Brain microvascular endothelial cell (primary cell): ENCODE measurements at regions not wholly inside any gene's neighbourhood (a gene's known extent, or its start where the extent isn't known, plus 50 kb on each side); places are given as distances from the start of the nearest gene placed in this dataset.

Source experiments
- DNase-seq: peaks from one replicate; pipeline ENCODE4 v3.0.0-alpha.2; 2020
- H3K27ac ChIP-seq: fragments of 250-450 bp; sonication (Bioruptor Pico); 2 replicates; pipeline ENCODE4 v1.5.1; 2020; ENCODE audit warnings: mild to moderate bottlenecking, moderate library complexity
- H3K27me3 ChIP-seq: fragments of 250-450 bp; sonication (Bioruptor Pico); replicated peaks from 2 replicates; pipeline ENCODE4 v1.5.1; 2020; ENCODE audit warnings: mild to moderate bottlenecking
- H3K36me3 ChIP-seq: fragments of 250-450 bp; sonication (Bioruptor Pico); replicated peaks from 2 replicates; pipeline ENCODE4 v1.5.1; 2020; ENCODE audit warnings: mild to moderate bottlenecking
- H3K4me3 ChIP-seq: 2 replicates; pipeline ENCODE4 v1.5.1; 2011; ENCODE audit warnings: low read depth, mild to moderate bottlenecking, control low read depth, low read length, moderate library complexity
- in situ Hi-C: cut with HindIII; loops from 2 replicates; pipeline ENCODE4 v1.10.0; 2017; ENCODE audit warnings: low sequenced_read_pairs, low pct_ligation_motif_present
- TF ChIP-seq, protein P1 (sequence below): IDR thresholded peaks from 2 replicates; pipeline ENCODE4 v1.5.1; 2011; ENCODE audit warnings: low read depth, mild to moderate bottlenecking, moderate library complexity, low read length, control low read depth, inconsistent platforms; ENCODE audit errors: missing control alignments

DNA sequence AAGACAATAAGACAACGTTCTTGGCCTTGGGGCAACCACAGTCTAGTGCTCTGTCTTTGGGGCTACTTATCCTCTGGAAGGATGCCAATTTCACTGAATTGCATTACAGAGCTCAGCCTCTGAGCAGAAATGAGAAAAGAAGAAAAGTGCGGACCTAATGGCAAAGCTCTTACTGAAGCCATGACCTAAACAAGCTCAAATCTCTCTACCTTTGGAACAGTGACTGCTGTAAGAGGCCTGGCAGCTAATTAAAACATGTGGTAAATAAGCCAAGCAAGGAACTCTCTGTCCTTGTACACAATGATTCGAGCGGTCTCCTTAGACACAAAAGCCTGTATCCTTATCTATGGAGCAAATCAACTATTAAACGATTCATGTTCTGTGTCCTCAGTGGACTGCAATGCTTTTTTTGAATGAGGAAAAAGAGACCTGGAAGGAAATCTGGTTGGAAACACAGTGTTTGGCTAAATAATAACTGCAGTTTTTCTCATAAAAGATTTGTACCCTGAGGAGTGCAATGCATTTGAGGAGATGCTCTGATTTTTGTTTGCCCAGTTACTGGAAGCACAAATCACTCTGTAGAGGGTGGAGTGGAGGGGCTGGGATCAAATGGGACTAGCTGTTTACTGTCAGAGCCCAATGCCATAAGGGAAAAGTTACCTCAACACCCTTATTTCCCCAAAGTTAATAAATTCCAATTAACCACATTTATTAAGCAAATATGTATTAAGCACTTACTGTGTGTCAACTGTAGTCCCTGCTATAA lies 113.9 kb downstream of the NDUFA12 start:
- H3K4me3 ChIP-seq = no peak overlapping the region
- DNase-seq = no peak
- in situ Hi-C loops = no loop called here
- no peak overlapping the region for H3K27ac ChIP-seq
- no peaks in the 10 kb centered on the region for H3K36me3 ChIP-seq
- TF ChIP-seq, protein P1, sequence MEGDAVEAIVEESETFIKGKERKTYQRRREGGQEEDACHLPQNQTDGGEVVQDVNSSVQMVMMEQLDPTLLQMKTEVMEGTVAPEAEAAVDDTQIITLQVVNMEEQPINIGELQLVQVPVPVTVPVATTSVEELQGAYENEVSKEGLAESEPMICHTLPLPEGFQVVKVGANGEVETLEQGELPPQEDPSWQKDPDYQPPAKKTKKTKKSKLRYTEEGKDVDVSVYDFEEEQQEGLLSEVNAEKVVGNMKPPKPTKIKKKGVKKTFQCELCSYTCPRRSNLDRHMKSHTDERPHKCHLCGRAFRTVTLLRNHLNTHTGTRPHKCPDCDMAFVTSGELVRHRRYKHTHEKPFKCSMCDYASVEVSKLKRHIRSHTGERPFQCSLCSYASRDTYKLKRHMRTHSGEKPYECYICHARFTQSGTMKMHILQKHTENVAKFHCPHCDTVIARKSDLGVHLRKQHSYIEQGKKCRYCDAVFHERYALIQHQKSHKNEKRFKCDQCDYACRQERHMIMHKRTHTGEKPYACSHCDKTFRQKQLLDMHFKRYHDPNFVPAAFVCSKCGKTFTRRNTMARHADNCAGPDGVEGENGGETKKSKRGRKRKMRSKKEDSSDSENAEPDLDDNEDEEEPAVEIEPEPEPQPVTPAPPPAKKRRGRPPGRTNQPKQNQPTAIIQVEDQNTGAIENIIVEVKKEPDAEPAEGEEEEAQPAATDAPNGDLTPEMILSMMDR = no peak
- H3K27me3 ChIP-seq = no peaks in the 10 kb centered on the region

DNA sequence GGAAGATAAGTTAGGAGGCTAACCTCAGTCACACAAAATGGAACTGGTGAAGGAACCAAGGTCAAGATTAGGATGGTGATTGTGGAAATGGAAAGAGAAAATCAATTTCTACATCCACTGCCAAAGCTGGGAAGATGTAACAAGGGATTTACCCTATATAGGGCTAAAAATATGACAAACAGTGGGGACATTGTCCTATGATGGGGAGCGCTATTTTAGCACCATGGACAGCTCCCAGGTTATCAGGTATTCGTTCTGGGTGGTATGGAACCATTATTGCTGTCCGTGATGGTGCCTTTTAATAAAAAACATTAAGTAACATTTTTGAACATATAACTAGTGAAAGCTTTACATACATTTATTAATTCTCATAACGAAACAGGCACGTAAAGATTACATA lies 124.0 kb downstream of the NDUFA12 start:
- Histone ChIP-seq H3K27ac (no peak overlapping the region), H3K4me3 (no peak overlapping the region), H3K27me3 (peaks cover 14% of the 10 kb centered on the region), H3K36me3 (no peaks in the 10 kb centered on the region)
- DNase-seq = no peak
- TF ChIP-seq, protein P1 = no peak
- in situ Hi-C loops = no loop called here

DNA sequence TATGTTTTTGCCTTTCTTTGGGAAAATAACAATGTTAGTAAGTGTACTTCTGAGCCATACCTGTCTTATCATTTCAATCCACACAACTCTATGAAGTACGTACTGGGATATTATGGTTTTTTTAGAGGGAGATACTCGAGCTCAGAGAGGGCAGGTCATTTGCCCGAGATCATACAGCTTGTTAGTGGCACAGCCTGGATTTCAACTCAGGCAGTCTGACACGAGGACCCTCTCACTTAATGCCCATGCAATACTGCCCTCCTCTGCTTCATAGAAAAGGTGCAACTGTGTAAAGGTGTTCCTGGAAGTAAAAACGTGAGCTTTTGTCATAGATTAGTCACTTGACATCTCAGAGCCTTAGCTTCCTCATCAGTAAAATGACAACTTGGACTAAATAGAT lies 128.0 kb downstream of the NDUFA12 start:
- Histone ChIP-seq H3K27me3 (peaks cover 39% of the 10 kb centered on the region), H3K36me3 (no peaks in the 10 kb centered on the region), H3K4me3 (no peak overlapping the region), H3K27ac (no peak overlapping the region)
- in situ Hi-C loops = no loop called here
- DNase-seq = no peak
- TF ChIP-seq, protein P1 = peak; percentile 36

DNA sequence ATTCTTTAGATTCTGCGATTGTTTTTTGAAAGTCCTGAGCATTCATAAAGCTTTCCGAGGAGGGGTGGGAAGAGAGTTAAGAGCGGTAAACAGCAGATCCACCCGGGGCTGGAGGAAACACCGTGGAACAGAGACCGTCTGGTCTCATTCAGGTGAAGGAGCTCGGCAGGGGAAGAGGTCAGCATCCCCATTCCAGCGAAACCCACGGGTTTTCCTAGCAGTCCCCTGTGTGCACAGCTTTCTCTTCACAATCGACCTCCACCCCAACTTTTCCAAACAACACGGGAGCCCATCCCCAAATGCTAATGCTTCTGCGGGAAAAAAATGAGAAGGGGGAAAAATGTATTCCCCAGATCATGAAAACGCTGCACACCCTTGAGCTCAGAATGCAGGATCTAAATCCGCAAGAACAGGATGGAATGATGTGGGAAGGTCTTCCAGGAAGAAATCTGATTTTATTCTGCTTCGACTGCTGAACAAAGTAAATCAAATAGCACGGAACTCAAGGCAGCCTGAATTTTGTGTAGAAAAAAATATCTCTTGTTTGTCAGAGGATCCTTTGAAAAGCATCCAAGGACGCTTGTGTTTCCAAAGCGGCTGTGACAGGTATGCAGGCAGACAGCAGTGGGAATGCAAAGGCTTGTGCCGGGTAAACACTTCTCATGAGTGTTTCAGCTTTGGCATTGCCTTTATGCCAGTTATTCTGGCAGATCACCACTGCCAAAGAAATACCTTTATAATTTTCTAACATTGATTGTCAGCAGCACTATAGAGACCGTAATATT lies 128.8 kb downstream of the NDUFA12 start:
- H3K36me3 ChIP-seq = no peaks in the 10 kb centered on the region
- in situ Hi-C loops = no loop called here
- H3K4me3 ChIP-seq = no peak overlapping the region
- peaks cover 39% of the 10 kb centered on the region for H3K27me3 ChIP-seq
- H3K27ac ChIP-seq = no peak overlapping the region
- TF ChIP-seq, protein P1 = no peak
- DNase-seq = no peak

DNA sequence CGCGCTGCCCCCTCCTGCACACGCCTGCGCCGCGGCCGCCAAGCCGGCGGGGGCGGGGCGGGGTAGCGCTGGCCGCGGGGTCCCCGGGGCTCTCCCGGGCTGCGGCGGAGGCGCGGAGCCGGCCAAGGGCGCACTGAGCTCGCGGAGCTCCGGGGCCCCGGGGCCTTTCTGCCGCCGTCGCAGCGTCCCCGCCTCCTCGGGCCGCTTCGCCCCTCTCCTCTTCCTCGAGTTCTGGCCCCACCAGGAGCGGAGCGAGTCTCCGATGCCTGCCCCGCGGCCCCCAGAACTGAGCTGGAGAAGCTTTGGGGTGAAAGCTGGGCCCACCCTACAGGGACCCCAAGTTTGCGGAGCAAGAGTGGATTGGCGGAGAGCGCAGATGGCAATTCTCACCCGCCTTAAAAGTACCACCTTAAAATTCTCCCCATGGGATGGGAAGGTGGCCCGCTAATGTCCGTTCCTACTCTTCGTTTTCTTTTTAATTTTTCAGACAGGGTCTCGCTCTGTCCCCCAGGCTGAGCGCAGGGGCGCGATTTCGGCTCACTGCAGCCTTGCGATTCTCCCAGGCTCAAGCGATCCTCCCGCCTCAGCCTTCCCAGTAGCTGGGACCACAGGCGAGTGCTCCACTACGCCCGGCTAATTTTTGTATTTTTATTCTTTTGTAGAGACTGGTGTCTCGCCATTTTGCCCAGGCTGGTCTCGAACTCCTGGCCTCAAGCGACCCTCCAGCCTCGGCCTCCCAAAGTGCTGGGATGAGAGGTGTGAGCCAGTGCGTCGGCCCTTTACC lies 129.6 kb downstream of the NDUFA12 start:
- TF ChIP-seq, protein P1 = no peak
- Histone ChIP-seq H3K27ac (no peak overlapping the region), H3K36me3 (no peaks in the 10 kb centered on the region), H3K27me3 (peaks cover 39% of the 10 kb centered on the region), H3K4me3 (peak overlapping the region; percentile 43)
- DNase-seq = no peak
- in situ Hi-C loops = no loop called here
